DMS53 treated with DMSO at 0.1 percent for 48 hours (cell line): ENCODE measurements at regions not wholly inside any gene's neighbourhood (a gene's known extent, or its start where the extent isn't known, plus 50 kb on each side); places are given as distances from the start of the nearest gene placed in this dataset.
"Not testable (repeated sequence)": the region's sequence is repeated elsewhere in the genome, so short reads cannot be mapped to it uniquely, and the experiment has no call there.

Experiments
- DNase-seq: peaks from one replicate; lab custom pipeline; 2025; ENCODE audit not compliant: unreplicated experiment; lab: John Stamatoyannopoulos, UW

DNA sequence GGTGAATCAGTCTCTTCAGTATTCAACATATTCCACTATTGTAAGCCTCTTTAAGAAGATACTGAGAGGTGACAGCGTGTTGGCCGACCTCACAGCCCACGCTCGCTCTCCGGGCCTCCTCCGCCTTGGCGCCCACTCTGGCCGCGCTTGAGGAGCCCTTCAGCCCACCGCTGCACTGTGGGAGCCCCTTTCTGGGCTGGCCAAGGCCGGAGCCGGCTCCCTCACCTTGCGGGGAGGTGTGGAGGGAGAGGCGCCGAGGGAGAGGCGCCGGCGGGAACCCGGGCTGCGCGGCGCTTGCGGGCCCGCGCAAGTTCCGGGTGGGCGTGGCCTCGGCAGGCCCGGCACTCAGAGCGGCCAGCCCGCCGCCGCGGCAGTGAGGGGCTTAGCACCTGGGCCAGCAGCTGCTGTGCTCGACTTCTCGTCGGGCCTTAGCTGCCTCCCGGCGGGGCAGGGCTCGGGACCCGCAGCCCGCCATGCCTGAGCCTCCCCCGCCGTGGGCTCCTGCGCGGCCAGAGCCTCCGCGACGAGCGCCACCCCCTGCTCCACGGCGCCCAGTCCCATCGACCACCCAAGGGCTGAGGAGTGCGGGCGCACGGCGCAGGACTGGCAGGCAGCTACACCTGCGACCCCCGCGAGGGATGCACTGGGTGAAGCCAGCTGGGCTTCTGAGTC is 306.4 kb downstream of the SEMA3D start:
- DNase-seq: not testable (repeated sequence)

DNA sequence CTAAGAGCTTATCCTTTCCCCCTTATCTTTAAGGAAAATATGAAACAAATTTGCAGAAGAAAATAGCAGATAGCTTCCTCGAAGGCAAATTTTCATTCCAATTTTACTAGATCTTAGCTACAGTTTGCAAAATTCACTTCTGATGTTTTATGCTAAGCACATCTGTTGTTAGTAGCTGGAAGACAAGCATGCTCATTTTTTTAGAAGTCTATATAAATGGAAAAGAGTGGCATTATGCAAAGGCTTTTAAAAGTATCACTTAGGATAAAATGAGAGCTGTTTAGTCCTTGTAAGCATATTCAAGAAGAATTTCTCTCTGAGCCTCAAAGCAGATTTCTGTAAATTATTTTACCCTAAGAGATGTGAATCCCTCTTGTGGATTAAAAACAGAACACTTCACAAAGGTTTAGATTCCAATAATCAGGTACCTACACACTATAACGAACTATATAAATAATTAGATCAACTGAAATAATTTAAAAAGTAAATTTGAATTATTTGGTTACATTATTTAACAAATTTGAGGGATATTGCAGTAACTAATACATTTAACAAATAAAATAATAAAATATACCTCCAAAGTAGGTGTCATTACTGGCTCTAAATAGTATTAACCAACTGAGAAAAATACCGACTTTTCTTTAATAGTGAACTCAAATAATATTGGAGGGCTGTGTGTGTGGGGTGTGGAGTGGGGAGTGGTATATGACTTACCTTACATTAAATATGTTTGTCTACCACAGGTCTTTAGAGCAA is 307.1 kb downstream of the SEMA3D start:
- no peak for DNase-seq

DNA sequence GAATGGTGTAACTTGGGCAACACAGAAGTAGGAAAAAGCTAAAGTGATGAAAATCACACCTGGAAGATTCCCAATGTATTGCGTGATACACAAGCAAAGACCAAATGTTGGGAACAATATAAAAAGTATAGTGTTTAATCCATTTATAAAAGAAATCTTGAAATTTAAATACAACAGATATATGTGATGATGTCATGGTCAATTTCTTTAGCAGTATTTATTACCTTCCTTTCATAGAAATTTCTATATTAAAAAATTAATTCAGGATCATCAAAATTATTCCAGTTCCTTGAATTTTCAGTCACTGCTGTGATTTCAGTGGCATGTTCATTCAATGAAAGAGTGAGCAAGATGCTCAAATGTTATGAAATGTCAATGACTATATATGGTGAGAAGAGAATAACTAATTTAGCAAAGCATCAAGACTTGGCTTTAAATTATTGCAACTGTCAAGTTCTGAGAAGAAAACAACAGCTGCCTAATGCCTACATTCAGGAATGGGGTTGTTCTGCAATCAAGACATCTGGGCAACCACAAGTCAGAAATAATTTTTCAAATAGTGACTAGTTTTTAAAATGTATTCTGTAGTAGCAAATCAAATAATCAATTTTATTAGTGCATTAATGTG is 308.8 kb downstream of the SEMA3D start:
- DNase-seq: no peak

DNA sequence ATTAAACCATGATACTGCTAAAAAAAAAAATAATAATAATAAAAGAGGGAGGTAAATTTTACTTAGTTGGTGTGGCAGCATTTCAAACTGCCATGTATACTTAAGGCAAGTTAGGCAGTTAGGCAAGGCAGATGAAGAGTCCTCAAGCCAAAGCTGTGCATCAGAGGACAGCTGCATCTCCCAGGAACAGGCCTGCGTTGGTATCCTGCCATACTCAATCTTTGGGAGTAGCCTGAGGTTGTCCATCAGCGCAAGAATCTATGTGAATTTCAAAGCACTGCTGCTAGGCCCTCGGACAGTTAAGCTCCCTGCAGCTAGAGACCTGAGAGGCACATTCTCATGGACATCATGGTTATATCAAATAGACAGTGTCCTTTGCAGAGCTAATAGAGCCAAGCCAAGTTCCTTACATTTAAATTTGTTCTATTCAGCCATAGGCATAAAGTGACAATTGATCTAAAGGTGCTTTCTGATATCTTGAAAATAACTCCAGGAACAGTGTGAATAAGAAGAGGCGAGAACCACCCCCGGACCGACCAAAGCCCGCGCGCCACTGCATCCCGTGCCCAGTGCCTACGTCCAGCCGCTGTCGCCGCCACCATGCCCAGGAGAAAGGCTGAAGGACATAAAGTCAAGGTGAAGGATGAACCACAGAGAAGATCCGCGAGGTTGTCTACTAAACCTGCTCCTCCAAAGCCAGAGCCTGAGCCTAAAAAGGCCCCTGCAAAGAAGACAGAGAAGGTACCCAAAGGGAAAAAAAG is 310.6 kb downstream of the SEMA3D start:
- DNase-seq: no peak

DNA sequence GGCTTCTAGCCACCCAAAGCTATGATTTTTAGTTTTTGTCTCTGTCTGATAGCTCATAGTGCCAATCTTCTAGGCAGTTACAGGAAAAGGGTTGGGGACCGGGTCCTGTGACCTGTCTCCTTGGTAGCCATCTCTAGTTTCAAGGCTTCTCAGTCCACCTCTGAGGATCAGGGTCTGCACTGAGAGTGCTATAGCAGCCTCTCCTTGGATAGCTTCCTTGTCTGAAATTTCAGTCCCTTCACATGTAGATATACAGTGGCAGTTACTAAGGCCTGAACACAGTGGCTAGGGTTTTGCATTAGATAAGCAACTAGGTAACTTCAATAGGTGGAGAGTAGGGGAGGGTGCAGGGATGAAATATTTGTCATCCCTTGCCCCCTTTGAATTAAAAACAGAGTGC is 321.3 kb downstream of the SEMA3D start:
- no peak for DNase-seq

DNA sequence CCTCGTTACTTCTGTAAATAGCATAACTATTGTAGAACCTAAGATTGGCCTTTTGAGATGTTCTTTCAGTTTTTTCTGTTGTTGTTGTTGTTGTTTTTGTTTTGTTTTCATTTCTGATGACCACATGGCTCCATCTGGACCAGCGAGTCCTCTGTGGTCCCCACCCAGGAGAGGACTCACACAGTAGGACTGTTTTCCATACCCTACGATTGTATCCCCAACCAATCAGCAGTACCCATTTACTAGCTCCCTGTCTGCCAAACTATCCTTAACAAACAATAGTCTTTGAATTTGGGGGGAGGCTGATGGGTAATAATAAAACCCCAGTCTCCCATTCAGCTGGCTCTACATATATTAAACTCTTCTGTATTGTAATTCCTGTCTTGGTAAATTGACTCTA is 329.5 kb downstream of the SEMA3D start:
- no peak for DNase-seq

DNA sequence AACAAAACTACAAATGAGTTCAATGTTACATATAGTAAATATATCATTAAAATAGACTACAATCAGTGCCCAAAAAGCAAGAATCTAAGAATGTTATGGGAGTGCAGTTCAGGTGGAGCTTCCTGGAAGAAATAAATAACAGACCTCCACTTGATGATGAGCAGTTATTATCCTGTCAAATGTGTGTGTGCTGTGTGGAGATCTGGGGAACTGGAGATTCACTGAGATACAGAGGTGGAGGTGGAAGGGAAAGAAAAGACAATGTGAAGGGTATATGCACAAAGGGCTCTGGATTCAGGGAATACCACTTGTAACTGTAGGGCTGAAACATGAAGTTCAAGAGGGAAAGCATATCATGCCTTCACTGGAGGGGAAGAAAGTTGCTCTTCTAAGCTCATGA is 331.1 kb downstream of the SEMA3D start:
- DNase-seq: no peak

DNA sequence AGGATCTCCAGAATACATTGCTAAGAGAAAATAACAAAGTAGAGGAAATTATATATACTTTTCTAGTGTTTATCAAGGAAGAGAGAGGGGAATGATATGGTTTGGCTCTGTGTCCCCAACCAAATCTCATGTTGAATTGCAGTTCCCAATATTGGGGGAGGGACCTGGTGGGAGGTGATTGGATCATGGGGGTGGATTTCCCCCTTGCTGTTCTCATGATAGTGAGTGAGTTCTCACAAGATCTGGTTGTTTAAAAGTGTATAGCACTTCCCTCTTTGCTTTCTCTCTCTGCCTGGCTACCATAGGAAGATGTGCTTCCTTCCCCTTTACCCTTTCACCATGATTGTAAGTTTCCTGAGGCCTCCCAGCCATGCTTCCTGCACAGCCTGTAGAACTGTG is 337.9 kb downstream of the SEMA3D start:
- not testable (repeated sequence) for DNase-seq

DNA sequence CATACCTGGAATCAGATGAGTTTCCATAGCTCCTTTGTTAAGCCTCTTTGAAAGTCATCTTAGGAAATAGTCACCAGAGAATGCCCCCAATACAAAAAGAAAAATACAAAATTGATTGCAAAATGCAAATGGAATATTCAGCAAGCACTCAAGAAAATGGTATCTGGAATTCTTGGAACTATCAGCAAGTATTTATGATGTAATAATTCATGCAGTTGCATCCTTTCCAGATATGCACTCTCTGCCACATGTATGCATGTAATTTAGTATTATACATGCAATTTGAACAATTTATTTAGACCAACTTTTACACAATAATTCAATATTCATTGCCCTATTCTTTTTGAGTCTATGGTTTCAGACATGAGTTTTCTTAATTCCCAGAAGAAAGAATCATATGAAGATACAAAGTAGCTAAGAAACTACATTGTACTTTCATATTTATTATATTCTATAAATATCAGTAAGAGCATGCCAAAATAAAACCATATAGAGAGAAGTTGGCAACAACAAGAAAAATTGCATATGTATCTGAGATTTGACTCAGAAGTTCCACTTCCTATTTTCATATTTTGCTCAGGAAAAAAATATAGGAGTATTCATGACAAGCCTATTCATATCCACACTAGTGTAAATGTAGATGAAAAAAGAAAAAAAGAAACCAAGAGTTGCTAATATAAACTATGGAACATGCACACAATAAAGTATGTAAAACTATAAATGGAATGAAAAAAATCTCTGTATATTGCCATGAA is 338.5 kb downstream of the SEMA3D start:
- no peak for DNase-seq

DNA sequence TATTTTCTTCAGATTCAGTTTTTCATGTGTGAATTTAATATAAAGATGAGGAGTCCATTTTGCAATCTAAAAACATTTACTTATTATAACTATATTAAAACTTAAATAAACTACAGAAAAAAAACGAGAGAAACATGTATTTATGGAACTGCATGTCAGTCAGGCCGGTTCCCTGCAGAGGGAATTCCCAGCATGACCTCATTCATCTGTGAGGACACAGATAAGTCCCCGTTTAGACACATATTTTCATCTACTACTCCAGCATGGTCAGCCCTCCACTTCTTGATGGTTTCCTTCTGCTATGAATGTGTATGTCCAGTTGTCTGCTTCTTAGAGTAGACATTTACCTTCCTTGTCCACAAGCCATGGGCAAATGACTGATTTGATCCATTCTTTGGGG is 339.1 kb downstream of the SEMA3D start:
- DNase-seq: no peak

DNA sequence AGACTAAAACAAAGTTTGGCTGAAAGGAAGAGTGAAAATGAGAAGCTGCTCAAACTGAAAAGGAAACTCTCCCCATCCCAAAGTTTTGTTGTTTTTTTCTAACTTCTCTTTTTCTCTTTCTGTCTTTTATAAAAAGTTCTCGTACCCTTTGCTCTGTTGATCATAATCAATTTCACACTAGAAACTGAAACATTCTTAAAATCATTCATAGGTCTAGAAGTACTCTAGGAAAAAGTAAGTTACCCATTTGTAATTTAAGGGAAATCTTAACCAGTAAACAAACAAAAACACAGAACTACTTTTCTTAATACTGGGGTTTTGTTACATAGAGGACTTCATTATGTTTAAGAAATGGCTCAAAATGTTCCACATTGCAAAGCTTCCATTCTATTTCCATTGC is 339.8 kb downstream of the SEMA3D start:
- DNase-seq: no peak

DNA sequence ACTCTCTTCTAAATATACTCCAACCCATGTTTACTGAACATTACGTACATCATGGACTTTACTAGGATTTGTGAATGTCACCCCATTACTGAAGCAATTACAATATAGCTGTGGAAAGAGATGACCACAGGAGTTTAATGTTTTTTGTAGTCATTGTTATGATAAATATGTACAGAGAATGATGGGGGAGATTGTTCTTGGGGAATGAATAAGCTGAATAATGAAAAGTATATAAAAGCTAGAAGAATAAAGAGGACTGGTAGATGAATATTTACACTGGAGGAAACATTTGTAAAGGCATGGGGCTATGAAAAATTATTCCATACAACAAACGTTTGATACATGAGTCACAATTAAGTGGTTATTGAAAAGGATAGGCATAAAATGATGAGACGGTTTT is 340.9 kb downstream of the SEMA3D start:
- DNase-seq: no peak

DNA sequence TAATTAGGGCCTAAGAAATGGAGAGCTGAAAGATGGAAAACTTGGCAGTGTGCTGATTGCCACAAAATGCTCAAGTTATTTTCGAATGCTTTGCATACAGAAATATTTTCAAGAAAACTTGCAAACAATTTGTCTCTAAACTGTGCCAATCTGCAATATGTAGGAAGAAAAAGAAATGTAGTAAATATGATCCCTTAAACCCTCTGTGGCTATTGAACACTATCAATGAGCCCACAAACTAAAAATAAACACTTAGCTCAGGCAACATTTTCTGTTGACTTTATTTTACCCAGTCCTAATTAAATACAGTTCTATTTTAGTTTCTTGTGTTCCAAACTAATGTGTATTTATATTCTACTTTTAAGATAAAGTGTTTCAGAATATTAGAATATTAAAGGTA is 342.1 kb downstream of the SEMA3D start:
- no peak for DNase-seq

DNA sequence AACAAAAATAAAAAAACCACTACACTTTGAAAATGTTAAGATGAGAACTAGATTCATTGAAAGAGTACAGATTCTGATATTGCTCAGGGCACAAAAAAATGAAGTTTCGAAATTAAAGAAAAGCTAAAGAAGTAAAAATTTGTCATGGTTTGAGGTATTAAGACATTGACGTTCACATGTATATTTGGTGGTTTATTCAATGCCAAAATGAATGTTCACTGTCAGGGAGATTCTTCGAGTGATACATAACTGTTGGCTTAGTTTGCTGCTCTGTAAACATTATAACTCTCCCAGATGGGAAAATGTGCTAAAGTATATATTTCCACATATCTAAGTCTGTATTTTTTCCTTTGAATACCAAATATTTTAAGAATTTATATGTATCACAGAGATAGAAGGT is 345.0 kb downstream of the SEMA3D start:
- DNase-seq: no peak

DNA sequence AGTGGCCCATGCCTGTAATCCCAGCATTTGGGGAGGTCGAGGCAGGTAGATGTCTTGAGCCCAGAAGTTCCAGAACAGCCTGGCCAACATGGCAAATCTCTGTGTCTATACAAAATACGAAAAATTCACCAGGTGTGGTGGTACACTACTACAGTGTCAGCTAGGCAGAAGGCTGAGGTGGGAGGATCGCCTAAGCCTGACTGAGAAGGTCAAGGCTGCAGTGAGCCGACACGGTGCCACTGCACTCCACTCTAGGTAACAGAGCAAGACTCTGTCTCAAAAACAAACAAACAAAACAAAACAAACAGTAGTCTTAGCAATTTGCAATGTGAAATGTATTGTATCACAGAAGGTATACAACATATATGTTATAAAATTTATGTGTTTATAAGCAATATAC is 348.0 kb downstream of the SEMA3D start:
- no peak for DNase-seq

DNA sequence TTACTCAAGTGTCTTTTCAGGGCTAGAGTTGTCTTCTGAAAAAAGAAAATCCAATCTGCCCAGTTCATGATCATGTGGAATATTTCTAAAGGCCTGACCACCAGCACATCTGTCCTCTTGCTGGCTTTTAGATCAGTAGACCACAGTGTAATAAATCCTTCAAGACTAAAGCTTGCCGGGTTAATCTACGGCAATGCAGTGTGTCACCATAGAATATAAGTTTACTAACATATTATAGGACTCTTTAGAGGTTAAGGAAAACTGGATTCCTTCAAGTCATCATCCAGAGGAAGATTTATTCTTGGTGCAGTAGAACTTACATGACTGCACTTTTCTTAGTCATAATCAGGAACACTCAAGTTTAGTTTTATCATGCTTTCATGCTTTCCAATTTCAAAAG is 349.5 kb downstream of the SEMA3D start:
- DNase-seq: no peak

DNA sequence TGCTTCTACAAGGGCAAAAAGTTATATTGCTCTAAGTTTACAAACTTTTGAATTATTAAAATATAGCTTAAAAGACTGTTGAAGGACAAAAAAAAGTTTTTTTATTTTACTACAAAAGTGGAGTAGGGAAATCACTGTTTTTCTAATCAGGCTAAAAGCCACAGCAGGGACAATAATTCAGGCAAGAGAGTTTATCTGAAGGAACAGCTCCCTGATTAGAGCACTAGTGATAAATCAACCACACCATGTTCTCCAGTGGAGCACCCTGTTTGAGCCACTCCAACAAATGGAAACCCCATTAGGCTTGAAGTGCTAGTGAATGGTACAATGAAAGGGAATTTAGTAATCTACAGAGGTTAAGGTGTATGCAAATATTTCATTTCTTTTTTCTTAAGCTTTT is 357.1 kb downstream of the SEMA3D start:
- DNase-seq: no peak

DNA sequence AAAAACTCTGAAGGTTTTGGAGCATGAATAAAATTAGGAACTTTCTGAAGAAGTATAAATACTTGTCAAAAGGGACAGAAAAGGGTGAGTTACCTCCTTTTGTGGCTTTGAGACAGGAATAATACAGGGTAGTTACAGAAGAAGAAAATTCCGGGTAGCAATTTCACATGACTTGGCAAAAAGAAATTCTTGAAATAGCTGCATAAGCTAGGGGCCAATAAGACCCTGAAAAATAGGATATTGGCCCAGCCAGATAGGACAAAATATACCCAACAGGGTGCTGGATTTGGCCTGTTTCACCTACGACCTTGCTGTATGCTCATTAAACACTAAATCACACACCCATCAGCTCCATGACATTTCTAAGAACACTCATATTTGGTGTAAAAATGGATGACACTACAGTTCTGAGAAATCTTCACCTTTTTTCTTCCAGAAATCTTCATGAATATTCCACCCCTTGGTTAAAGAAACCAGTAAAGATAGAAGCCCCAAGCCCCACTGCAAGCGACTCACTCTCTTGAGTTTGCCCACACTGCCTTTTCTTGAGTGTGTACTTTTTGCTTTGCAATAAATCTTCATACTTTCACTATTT is 362.7 kb downstream of the SEMA3D start:
- DNase-seq: no peak

DNA sequence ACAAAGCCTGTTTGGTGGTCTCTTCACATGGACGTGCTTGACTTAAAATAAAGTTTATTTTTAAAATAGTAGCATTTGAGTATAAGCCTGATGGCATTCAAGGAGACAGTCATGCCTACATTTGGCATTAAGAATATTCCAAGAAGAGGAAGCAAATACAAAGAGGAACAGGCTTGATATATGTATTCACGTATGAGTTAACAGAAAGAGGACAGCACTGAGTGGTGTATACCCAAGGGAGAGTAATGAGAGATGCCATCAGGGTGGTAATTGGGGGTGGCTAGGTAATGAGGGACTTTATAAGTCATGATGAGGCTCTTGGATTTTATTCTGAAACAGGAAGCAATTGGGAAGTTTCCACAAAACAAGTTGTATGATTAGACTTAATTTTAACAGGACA is 363.3 kb downstream of the SEMA3D start:
- DNase-seq: no peak

DNA sequence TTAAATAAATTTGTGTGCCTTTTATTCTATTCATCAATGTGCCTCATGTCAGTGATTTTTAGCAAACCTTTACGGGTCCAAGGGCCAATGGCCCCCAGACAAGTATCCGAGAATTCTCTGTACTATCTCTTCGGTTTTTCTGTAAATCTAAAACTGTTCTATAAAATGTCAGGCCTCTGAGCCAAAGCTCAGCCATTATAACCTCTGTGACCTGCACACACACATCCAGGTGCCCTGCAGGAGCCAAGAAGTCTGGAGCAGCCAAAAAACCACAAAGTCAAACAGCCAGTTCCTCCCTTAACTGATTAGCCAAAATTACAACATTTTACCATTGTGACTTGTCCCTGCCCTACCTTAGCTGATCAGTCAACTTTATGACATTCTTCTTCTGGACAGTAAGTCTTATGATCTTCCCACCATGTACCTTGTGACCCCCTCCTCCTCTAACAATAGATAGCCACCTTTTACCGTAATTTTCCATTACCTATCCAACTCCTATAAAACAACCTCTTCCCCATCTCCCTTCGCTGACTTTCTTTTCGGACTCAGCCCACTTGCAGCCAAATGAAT is 363.8 kb downstream of the SEMA3D start:
- no peak for DNase-seq
